ENCODE measurements at regions not wholly inside any gene's neighbourhood (a gene's known extent, or its start where the extent isn't known, plus 50 kb on each side); places are given as distances from the start of the nearest gene placed in this dataset.
"Not testable (repeated sequence)": the region's sequence is repeated elsewhere in the genome, so short reads cannot be mapped to it uniquely, and the experiment has no call there.

GRCh38 chr7:80294346-80294745, 159.7 kb downstream of the GNAI1 start:
- no peaks in the 10 kb centered on the region for H3K36me3 ChIP-seq (ENCODE audit: control insufficient read depth in 4 of 4, insufficient read depth in 3 of 4, low read depth in 1 of 4, low read length in 3 of 4)
- TF ChIP-seq MAX (IDR thresholded peaks at IDR 0.05): no peak
- TF ChIP-seq HNF4A (conservative IDR thresholded peaks at IDR 0.05): no peak
- TF ChIP-seq EGR1 (IDR thresholded peaks at IDR 0.05; ENCODE audit: low read depth in 2 of 2): no peak
- no peak for TF ChIP-seq TAF1 (conservative IDR thresholded peaks at IDR 0.05)
- no peak for TF ChIP-seq JUND (IDR thresholded peaks at IDR 0.05)
- no peak for TF ChIP-seq NR2F2 (IDR thresholded peaks at IDR 0.05)
- TF ChIP-seq ZBTB33 (IDR thresholded peaks at IDR 0.05): no peak
- TF ChIP-seq FOXA1 (IDR thresholded peaks at IDR 0.05): no peak
- TF ChIP-seq ATF3 (IDR thresholded peaks at IDR 0.05): no peak
- DNase-seq (ENCODE audit: low spot score): no peak
- no peaks in the 10 kb centered on the region for H3K27me3 ChIP-seq (ENCODE audit: control insufficient read depth in 4 of 4, insufficient read depth in 4 of 4, low read length in 3 of 4)
- no peak overlapping the region for H3K4me3 ChIP-seq (ENCODE audit: low read depth in 1 of 3, low read length in 3 of 3)
- no peak overlapping the region for H3K27ac ChIP-seq (ENCODE audit: low read depth in 1 of 2, low read length in 2 of 2)
- H3K9ac ChIP-seq (ENCODE audit: low read depth in 1 of 2, low read length in 2 of 2): no peak overlapping the region
- no peaks in the 10 kb centered on the region for H3K9me3 ChIP-seq (ENCODE audit: control insufficient read depth in 4 of 4, low read length in 3 of 4)
- H3K4me1 ChIP-seq (ENCODE audit: control insufficient read depth in 4 of 4, insufficient read depth in 4 of 4, low read length in 3 of 4): no peaks in the 10 kb centered on the region

- not testable (repeated sequence) for H3K36me3 ChIP-seq (ENCODE audit: control insufficient read depth in 4 of 4, insufficient read depth in 3 of 4, low read depth in 1 of 4, low read length in 3 of 4); H3K4me3 ChIP-seq (ENCODE audit: low read depth in 1 of 3, low read length in 3 of 3); H3K9ac ChIP-seq (ENCODE audit: low read depth in 1 of 2, low read length in 2 of 2); H3K27me3 ChIP-seq (ENCODE audit: control insufficient read depth in 4 of 4, insufficient read depth in 4 of 4, low read length in 3 of 4); H3K4me1 ChIP-seq (ENCODE audit: control insufficient read depth in 4 of 4, insufficient read depth in 4 of 4, low read length in 3 of 4); DNase-seq (ENCODE audit: low spot score); H3K27ac ChIP-seq (ENCODE audit: low read depth in 1 of 2, low read length in 2 of 2); H3K9me3 ChIP-seq (ENCODE audit: control insufficient read depth in 4 of 4, low read length in 3 of 4)
- WGBS: 92% methylated on average over 3 of the region's 3 CpGs
Observed at GRCh38 chr7:80292634-80293033, 158.0 kb downstream of the GNAI1 start.

GRCh38 chr7:80288175-80289122, 153.8 kb downstream of the GNAI1 start:
- no peak overlapping the region for H3K4me3 ChIP-seq (ENCODE audit: low read depth in 1 of 3, low read length in 3 of 3)
- no peaks in the 10 kb centered on the region for H3K9me3 ChIP-seq (ENCODE audit: control insufficient read depth in 4 of 4, low read length in 3 of 4)
- TF ChIP-seq FOXA1 (IDR thresholded peaks at IDR 0.05) (no peak), RAD21 (IDR thresholded peaks at IDR 0.05) (peak; percentile 44 to 60), FOXA2 (IDR thresholded peaks at IDR 0.05) (no peak), EGR1 (IDR thresholded peaks at IDR 0.05; ENCODE audit: low read depth in 2 of 2) (no peak)
- 90% methylated on average over 4 of the region's 4 CpGs for WGBS
- DNase-seq (ENCODE audit: low spot score): no peak
- no peaks in the 10 kb centered on the region for H3K27me3 ChIP-seq (ENCODE audit: control insufficient read depth in 4 of 4, insufficient read depth in 4 of 4, low read length in 3 of 4)
- no peak overlapping the region for H3K9ac ChIP-seq (ENCODE audit: low read depth in 1 of 2, low read length in 2 of 2)
- H3K4me1 ChIP-seq (ENCODE audit: control insufficient read depth in 4 of 4, insufficient read depth in 4 of 4, low read length in 3 of 4): peaks cover 0 to 6% (median 0%) of the 10 kb centered on the region in 4 donors
- no peak overlapping the region for H3K27ac ChIP-seq (ENCODE audit: low read depth in 1 of 2, low read length in 2 of 2)
- H3K36me3 ChIP-seq (ENCODE audit: control insufficient read depth in 4 of 4, insufficient read depth in 3 of 4, low read depth in 1 of 4, low read length in 3 of 4): no peaks in the 10 kb centered on the region

Measured in liver (tissue), 7 donors.